ENCODE measurements at regions not wholly inside any gene's neighbourhood (a gene's known extent, or its start where the extent isn't known, plus 50 kb on each side); places are given as distances from the start of the nearest gene placed in this dataset.

DNA sequence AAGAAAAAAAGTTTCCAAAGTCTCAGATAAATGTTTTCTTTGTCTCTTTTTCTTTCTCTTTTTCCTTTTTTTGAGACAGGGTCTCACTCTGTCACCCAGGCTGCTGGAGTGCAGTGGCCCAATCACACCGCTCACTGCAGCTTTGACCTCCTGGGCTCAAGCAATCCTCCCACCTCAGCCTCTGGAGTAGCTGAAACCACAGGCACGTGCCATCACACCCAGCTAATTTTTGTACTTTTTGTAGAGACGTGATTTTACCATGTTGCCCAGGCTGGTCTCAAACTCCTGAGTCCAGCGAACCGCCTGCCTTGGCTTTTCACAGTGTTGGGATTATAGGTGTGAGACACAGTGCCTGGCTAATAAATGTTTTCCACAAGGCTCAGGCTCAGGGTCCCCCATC lies 53.3 kb upstream of the KSR1 start:
- H3K4me1 ChIP-seq: peaks cover 0 to 1% (median 0%) of the 10 kb centered on the region in 4 donors
- WGBS, 2 donors: 71 to 94% methylated on average over 5 of the region's 5 CpGs
- H3K4me3 ChIP-seq: no peak overlapping the region
- ATAC-seq (ENCODE audit: low FRiP score in 2 of 2) (no peak), DNase-seq (no peak)
- H3K36me3 ChIP-seq: no peaks in the 10 kb centered on the region
- H3K27ac ChIP-seq: no peak overlapping the region
- H3K9me3 ChIP-seq: no peaks in the 10 kb centered on the region
- TF ChIP-seq POLR2A (IDR thresholded peaks at IDR 0.05): no peak
- no peak for TF ChIP-seq EP300 (IDR thresholded peaks at IDR 0.05)
- TF ChIP-seq, protein P1, sequence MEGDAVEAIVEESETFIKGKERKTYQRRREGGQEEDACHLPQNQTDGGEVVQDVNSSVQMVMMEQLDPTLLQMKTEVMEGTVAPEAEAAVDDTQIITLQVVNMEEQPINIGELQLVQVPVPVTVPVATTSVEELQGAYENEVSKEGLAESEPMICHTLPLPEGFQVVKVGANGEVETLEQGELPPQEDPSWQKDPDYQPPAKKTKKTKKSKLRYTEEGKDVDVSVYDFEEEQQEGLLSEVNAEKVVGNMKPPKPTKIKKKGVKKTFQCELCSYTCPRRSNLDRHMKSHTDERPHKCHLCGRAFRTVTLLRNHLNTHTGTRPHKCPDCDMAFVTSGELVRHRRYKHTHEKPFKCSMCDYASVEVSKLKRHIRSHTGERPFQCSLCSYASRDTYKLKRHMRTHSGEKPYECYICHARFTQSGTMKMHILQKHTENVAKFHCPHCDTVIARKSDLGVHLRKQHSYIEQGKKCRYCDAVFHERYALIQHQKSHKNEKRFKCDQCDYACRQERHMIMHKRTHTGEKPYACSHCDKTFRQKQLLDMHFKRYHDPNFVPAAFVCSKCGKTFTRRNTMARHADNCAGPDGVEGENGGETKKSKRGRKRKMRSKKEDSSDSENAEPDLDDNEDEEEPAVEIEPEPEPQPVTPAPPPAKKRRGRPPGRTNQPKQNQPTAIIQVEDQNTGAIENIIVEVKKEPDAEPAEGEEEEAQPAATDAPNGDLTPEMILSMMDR (IDR thresholded peaks at IDR 0.05): no peak
- TF ChIP-seq POLR2AphosphoS5 (IDR thresholded peaks at IDR 0.05): no peak
- no peaks in the 10 kb centered on the region for H3K27me3 ChIP-seq

DNA sequence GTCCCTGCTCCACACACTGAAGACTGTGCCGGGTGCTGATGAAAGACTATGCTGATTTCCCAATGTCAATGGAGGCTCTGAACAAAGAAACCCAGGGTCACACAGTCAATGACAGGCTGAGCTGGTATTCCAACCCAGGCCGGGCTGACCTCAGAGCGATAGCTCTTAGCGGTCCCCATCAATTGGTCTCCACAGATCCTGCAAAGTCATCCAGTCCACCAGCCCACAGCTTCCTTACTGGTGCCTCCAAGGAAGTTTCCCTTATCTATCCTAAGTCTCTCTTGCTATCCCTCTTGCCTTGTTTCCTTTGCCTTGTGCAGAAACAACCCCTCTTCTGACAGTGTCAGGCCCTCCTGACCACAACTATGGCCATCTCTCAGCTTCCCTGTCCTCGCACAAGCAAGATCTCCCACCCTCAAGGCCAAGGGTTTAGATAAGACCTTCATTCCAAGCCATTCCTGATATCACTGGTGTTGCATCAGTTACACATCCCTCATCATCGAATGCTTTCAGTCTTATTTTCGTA lies 52.7 kb upstream of the KSR1 start:
- WGBS, 2 donors: 95 to 98% methylated on average over 7 of the region's 7 CpGs

DNA sequence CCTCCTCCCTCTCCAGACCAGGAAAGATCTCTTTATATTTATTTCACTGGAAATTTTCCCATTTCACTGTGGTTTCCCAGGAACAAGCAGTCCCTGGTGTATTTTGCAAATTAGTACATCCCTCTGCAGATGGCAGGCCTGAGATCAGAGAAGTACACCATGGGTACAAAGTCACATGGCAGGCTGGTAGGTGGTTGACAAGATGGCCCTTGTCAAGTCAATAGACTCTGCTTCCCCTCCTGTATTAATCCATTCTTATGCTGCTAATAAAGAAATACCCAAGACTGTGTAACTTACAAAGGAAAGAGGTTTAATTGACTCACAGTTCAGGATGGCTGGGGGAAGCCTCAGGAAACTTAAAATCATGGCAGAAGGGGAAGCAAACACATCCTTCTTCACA lies 51.6 kb upstream of the KSR1 start:
- no peaks in the 10 kb centered on the region for H3K9me3 ChIP-seq
- no peaks in the 10 kb centered on the region for H3K36me3 ChIP-seq
- TF ChIP-seq, protein P1 (IDR thresholded peaks at IDR 0.05): no peak
- TF ChIP-seq EP300 (IDR thresholded peaks at IDR 0.05) (no peak), POLR2AphosphoS5 (IDR thresholded peaks at IDR 0.05) (no peak), POLR2A (IDR thresholded peaks at IDR 0.05) (no peak)
- H3K27ac ChIP-seq: no peak overlapping the region
- H3K4me3 ChIP-seq: no peak overlapping the region
- H3K27me3 ChIP-seq: no peaks in the 10 kb centered on the region
- peaks cover 4 to 12% (median 7%) of the 10 kb centered on the region in 4 donors for H3K4me1 ChIP-seq
- ATAC-seq (ENCODE audit: low FRiP score in 2 of 2) (no peak), DNase-seq (no peak)

More for the DNA sequence above, 52.7 kb upstream of the KSR1 start:
- Histone ChIP-seq H3K36me3 (no peaks in the 10 kb centered on the region), H3K27ac (no peak overlapping the region), H3K9me3 (no peaks in the 10 kb centered on the region), H3K4me3 (no peak overlapping the region), H3K4me1 (peaks cover 2 to 7% (median 4%) of the 10 kb centered on the region in 4 donors), H3K27me3 (no peaks in the 10 kb centered on the region)
- TF ChIP-seq EP300 (IDR thresholded peaks at IDR 0.05) (no peak), POLR2A (IDR thresholded peaks at IDR 0.05) (no peak), POLR2AphosphoS5 (IDR thresholded peaks at IDR 0.05) (no peak)
- TF ChIP-seq, protein P1 (IDR thresholded peaks at IDR 0.05): no peak
- DNase-seq (no peak), ATAC-seq (ENCODE audit: low FRiP score in 2 of 2) (no peak)
